ENCODE measurements at regions not wholly inside any gene's neighbourhood (a gene's known extent, or its start where the extent isn't known, plus 50 kb on each side); places are given as distances from the start of the nearest gene placed in this dataset.

DNA sequence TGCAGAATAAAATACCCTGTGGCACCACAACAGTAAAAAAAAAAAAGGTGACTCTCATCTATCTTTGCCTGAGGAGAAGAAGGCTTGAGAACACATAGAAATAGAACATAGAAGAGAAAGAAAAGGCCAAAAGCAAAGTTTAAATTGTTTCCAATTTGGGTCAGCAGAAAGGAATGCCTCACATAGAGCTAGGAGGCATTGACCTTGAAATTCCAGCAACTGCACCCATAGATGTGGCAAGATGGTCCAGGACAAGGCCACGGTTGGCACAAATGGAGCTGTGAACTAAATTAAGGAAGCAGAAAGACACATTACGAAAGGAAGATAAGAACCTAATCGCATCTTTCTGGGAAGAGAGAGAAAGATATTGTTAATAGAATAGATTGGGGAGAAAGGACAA is 588.3 kb downstream of the LMO4 start:
- no peak for DNase-seq (ENCODE audit: low read depth in 2 of 2)

- no peak for DNase-seq (ENCODE audit: low read depth in 2 of 2)
Measured at GRCh38 chr1:87918398-87918797, 589.7 kb downstream of the LMO4 start.

GRCh38 chr1:87922885-87923284 is 594.2 kb downstream of the LMO4 start:
- DNase-seq (ENCODE audit: low read depth in 2 of 2) = no peak

GRCh38 chr1:87926131-87926830 is 597.6 kb downstream of the LMO4 start:
- no peak for DNase-seq (ENCODE audit: low read depth in 2 of 2)

DNA sequence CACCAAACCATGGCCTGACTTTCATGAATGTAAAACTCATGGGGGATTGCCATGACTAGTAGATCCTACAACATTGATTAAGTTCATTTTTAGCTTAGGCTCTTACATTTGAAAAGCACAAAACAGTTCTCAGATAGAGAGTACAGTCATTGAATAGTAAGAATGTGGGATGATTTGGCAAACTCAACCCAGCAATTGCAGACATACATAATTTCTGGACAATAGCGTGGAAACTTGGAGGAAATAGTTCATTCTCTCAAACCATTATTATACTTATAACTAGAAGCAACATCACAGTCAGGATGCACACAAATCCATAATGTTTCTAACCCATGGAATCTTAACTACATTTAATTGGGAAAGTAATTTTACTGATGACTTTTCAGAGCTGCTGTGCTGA is 598.2 kb downstream of the LMO4 start:
- DNase-seq (ENCODE audit: low read depth in 2 of 2) = no peak

DNA sequence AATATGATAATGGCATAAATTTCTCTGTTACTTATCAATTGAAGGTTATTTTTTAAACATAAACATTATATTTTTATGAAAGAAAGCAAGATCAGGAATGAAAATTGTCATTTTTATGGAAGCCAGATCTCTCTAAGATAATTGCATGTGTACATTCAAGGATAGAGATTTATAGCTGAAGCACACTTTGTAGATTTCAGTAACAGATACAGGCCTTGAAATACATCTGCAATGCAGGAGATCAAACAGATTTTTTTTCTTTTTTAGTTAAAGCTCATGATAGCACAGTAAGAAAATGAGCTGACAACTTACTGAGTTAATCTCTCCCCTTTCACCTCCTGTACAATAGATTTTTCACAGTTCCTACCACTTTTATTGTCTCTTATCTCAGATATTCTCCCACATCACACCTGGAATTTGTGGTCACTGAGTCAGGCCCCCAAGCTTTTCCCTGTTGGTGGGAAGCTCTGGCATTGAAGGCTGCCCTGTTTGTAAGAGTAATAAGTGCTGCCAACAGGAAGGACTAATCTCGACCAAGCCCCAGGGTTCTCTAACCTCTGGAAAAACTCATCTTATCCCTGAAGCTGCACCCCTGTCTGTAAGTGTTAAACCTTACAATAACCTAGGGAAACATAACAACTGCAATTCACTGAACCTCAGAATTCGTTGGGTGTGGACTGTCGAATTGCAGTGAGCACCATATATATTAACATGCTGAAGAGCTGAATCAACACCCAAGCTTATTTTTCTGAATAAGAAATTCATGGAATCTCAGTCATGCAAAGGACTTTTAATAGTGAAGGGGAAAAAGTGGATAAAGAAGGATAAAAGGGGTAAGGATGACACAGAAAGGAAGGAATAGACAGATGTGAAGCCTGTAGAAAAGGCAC is 599.0 kb downstream of the LMO4 start:
- no peak for DNase-seq (ENCODE audit: low read depth in 2 of 2)

DNA sequence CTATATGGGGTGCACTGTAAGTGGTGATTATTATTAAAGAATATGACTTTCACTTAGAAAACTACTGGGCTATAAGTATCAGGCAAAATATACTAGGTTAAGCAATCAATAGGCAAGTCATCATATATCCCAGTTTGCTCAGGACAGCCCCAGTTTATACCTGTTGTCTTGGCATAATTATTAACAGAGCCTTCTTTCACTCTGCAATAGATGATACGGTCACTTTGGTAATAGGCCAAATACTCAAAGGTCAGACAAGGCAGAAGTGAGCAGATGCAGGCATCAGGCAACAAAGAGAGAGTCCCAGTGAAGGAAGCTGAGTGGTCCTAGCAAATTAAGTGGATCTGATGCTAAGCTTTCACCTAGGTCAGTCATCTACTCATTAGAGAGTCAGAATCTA is 599.9 kb downstream of the LMO4 start:
- DNase-seq (ENCODE audit: low read depth in 2 of 2) = no peak

DNA sequence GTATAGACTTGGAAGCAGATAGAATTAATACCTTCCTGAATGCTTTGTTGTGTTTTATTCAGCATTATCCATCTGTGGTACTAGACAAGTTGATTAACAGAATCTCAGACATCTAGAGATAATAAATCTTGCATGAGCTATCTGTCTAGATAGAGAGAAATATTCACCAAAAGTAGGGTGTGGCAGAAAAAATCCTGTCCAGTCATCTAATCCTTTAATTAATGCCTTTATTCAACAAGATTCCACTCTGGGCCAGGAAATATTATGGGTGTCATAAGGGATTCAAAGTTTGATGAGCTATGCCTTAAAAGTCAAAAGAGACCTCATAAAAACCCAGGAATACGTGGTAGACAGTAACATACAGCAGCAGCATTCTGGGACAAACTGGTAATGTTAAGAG is 601.2 kb downstream of the LMO4 start:
- DNase-seq (ENCODE audit: low read depth in 2 of 2) = no peak

DNA sequence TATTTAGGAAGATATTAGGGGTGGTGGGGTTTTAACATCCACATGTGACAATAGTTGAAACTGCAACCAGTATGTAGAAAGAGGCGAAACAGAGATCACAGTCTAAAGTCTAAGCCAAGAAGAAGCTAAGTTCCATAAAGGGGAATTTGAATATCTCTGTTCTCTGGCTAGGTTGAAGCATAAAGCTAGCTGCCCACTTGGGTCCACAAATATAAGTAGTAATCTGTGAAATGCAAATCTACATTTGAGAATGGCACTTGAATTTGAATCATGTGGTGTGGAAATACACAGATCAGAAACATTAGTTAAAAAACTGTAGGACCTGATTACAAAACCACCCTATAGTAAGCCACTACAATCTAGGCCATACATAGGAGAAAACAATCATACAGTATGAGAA is 602.1 kb downstream of the LMO4 start:
- DNase-seq (ENCODE audit: low read depth in 2 of 2) = no peak

DNA sequence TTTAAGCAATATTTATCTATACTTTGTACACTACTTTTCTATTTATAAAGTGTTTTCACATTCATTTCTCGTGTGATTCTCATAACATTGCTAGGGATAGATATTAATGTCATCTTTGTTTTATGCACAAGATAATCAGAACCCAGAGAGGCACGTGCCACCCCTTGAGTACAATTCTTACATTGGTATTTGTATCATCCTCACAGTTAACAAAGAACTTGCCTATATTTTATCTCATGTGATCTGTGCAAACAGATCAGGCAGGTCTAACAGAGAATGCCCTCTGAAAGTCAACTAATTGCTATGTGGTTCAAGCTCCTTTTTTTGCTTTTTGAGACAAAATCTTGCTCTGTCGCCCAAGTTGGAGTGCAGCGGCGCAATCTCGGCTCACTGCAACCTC is 604.5 kb downstream of the LMO4 start:
- no peak for DNase-seq (ENCODE audit: low read depth in 2 of 2)

GRCh38 chr1:87935130-87935529 is 606.5 kb downstream of the LMO4 start:
- no peak for DNase-seq (ENCODE audit: low read depth in 2 of 2)

DNA sequence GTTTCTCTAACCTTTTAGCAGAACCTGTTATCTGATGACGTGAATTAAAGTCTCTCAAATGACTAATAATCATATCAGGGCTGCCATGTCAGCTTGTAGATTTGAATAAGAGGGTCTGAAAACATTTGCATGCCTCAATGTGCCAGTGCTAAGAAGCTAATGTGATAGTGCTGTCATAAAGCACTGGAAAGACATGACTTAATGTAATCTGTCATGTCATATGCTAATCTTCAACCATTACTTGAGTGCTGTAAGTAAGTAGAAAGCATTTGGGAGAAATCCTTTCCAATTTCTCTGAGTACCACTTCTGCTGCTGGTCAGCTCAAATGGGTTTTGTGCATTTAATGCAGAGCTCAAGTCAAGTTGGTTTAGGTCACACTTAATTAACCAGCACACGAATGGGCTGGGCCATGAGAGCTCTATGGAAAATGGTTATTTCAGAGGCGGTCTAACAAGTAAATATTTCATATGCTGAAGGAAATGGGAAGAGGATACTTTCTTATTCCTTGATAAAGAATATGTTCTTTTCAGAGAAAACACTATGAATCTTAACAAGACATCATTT is 609.2 kb downstream of the LMO4 start:
- DNase-seq (ENCODE audit: low read depth in 2 of 2) = no peak

DNA sequence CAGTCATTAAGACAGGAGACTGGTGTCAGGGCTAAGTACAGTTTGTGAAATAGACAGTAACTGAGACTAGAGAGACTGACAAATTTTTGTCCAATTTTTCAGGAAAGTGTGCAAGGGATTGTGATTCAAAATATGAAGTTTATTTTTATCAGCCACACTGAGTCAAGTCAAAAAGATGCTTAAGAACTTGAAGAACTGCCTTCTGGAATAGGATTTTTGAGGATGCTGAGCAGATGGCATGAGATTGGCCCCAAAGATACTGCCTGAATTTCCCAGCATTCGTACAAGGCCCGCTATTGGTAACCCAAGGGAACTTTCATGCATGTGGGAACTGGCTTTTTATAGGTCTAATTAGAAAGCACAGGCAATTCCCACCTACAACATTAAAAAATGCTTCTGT is 610.0 kb downstream of the LMO4 start:
- DNase-seq (ENCODE audit: low read depth in 2 of 2) = no peak

- no peak for DNase-seq (ENCODE audit: low read depth in 2 of 2)
Measured at GRCh38 chr1:87939444-87939843, 610.8 kb downstream of the LMO4 start.

DNA sequence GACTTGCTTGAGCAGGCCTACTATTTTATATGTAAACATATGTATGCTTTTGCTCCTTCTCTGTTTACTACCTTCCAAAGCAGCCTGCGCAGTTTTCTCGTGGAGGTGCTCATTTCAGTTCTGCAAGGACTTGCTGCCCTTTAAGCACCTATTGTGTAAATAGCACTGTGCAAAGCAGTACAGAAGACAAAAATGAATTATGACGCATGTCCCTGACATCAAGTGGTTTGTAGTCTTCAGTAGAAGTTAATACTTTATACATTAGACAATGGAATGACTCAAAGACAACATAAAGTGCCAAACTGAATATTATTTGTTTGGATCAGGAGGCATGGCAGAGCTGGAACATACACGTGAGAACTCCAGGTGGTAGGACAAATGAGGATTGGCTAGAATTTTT is 611.7 kb downstream of the LMO4 start:
- no peak for DNase-seq (ENCODE audit: low read depth in 2 of 2)

DNA sequence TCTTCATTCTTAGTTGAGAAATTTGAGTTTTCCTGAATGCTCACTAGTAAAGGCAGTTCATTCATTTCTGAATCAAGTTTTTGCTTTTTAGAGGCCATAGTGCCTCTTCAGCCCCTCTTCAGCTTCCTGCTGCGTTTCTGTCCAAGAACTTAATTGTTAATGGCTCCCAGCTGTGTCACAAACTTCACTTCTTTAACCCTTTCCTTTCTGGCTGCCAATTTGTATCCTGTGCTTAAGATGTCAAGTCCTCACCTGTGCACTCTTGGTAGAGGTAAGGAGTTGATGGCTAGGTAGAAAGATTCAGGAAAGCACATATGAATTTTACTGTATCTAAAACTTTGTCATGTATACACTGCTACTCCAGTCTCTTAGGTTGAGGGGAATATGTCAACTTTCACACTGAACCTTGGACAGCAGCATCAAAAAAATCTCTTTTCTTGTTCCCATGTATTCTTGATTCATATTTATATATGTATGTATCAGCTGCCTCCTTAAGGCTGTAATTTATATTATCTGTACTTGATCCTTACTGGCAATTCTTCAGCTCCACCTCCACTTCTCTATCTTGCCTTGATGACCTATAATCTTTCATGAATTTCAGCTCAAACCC is 612.8 kb downstream of the LMO4 start:
- no peak for DNase-seq (ENCODE audit: low read depth in 2 of 2)

DNA sequence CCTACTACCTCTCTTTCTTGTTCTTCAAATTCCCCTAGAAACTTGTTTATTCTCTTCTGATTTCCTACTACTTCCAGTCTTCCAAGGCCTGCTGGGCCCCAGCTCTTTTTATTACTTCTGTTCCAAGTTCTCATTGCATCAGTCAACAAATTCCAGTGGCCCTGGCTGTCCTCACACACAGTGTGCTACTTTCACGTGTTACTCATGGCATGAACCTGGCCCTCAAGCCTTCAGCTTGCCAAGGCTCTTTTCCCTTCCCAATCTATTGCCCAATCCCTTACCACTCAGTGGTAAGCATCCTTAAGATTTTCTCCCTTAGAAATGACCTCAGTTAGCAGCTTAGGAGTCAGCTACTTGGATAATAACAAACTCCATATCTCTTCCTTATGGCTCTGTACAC is 613.5 kb downstream of the LMO4 start:
- DNase-seq (ENCODE audit: low read depth in 2 of 2) = no peak

DNA sequence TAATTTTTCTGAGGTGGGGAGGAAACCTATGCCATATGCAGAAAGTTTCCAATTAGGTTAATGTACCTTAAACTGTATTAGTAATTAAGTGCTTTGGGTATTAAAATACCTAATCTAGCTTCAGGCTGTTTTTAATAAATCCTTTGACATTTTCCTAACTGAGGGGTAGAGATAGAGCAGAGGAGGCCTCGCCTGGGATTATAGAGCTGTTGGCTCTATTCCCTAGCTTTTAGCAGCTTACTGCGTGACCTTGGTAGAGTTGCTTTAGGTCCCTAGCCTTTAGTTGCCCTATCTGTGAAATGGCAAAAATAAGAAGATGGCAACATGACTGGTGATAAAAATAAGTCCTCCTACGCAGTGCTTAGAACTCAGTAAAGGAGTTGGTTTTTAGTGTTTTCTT is 621.0 kb downstream of the LMO4 start:
- DNase-seq (ENCODE audit: low read depth in 2 of 2) = no peak

GRCh38 chr1:87950369-87950768 is 621.7 kb downstream of the LMO4 start:
- no peak for DNase-seq (ENCODE audit: low read depth in 2 of 2)

- no peak for DNase-seq (ENCODE audit: low read depth in 2 of 2)
Measured at GRCh38 chr1:87951409-87951808, 622.7 kb downstream of the LMO4 start.

GRCh38 chr1:87951852-87952251 is 623.2 kb downstream of the LMO4 start:
- DNase-seq (ENCODE audit: low read depth in 2 of 2) = no peak

GRCh38 chr1:87953121-87953520 is 624.4 kb downstream of the LMO4 start:
- DNase-seq (ENCODE audit: low read depth in 2 of 2) = no peak

All from stimulated activated CD8-positive, alpha-beta memory T cell treated with anti-CD3 and anti-CD28 coated beads, Interleukin-7, amount 100 ng/mL, for 1 hour (primary cell).